DMS53 (cell line): ENCODE measurements at regions not wholly inside any gene's neighbourhood (a gene's known extent, or its start where the extent isn't known, plus 50 kb on each side); places are given as distances from the start of the nearest gene placed in this dataset.
"Not testable (repeated sequence)": the region's sequence is repeated elsewhere in the genome, so short reads cannot be mapped to it uniquely, and the experiment has no call there.

Experiments
- DNase-seq: peaks from one replicate; lab custom pipeline; 2025; lab: John Stamatoyannopoulos, UW

- no peak for DNase-seq
These were observed 51.2 kb downstream of the OR13H1 start for GRCh38 chrX:131595120-131595519.

- DNase-seq: no peak
These were observed 64.0 kb downstream of the OR13H1 start for GRCh38 chrX:131607792-131608369.

GRCh38 chrX:131609480-131609879, 65.6 kb downstream of the OR13H1 start:
- peak; percentile 2 for DNase-seq

GRCh38 chrX:131613260-131613659, 69.4 kb downstream of the OR13H1 start:
- DNase-seq: no peak

GRCh38 chrX:131614241-131614640, 70.4 kb downstream of the OR13H1 start:
- no peak for DNase-seq

GRCh38 chrX:131617182-131617581, 73.3 kb downstream of the OR13H1 start:
- no peak for DNase-seq

GRCh38 chrX:131621650-131622049, 77.8 kb downstream of the OR13H1 start:
- DNase-seq: no peak

- peak; percentile 54 for DNase-seq
These were observed 82.9 kb downstream of the OR13H1 start for GRCh38 chrX:131626681-131627296.

GRCh38 chrX:131630534-131630933, 86.7 kb downstream of the OR13H1 start:
- DNase-seq: no peak

GRCh38 chrX:131633285-131633917, 89.5 kb downstream of the OR13H1 start:
- DNase-seq: peak; percentile 82

- DNase-seq: peak; percentile 71
These were observed 91.0 kb downstream of the OR13H1 start for GRCh38 chrX:131634900-131635299.

- DNase-seq: no peak
These were observed 102.2 kb downstream of the OR13H1 start for GRCh38 chrX:131646106-131646505.

GRCh38 chrX:131649741-131650140, 105.9 kb downstream of the OR13H1 start:
- no peak for DNase-seq

- DNase-seq: no peak
These were observed 107.0 kb downstream of the OR13H1 start for GRCh38 chrX:131650637-131651410.

GRCh38 chrX:131663726-131664125, 119.9 kb downstream of the OR13H1 start:
- DNase-seq: not testable (repeated sequence)

GRCh38 chrX:131671735-131672134, 127.9 kb downstream of the OR13H1 start:
- DNase-seq: no peak

GRCh38 chrX:131675596-131676194, 131.8 kb downstream of the OR13H1 start:
- peak; percentile 66 for DNase-seq

GRCh38 chrX:131677655-131678628, 134.1 kb downstream of the OR13H1 start:
- DNase-seq: peak; percentile 65

GRCh38 chrX:131682735-131683134, 138.9 kb downstream of the OR13H1 start:
- DNase-seq: not testable (repeated sequence)

GRCh38 chrX:131693359-131693758, 149.5 kb downstream of the OR13H1 start:
- DNase-seq: no peak

- DNase-seq: not testable (repeated sequence)
These were observed 153.1 kb downstream of the OR13H1 start for GRCh38 chrX:131696989-131697388.
